H1 (cell line): ENCODE measurements at regions not wholly inside any gene's neighbourhood (a gene's known extent, or its start where the extent isn't known, plus 50 kb on each side); places are given as distances from the start of the nearest gene placed in this dataset.

Experiments used
- CTCF ChIA-PET: fragments of 300-600 bp; sonication (Branson Sonifier 250); formaldehyde crosslinking; loops from one replicate; lab custom pipeline; 2021; ENCODE audit not compliant: partially characterized antibody; lab: Charles Lee
- POLR2A ChIA-PET: fragments of 300-600 bp; sonication (Branson Sonifier 250); formaldehyde crosslinking; loops from one replicate; lab custom pipeline; 2021; ENCODE audit warnings: inconsistent platforms; ENCODE audit not compliant: partially characterized antibody; lab: Charles Lee
- DNase-seq, 2 experiments: peaks; one replicate each; pipeline versions ENCODE4 v3.0.0 to v3.0.0-alpha.2; 2010 to 2022; ENCODE audit warnings: low spot score in 2 of 2, low read depth in 1 of 2, mixed read lengths in 1 of 2
- FAIRE-seq: peaks from 2 replicates; lab custom pipeline; 2011; peaks lifted over from hg19 to GRCh38; lab: Jason Lieb, UNC
- H2AFZ ChIP-seq: 2 replicates; pipeline ENCODE4 v1.8.1; 2012; ENCODE audit warnings: low read length, inconsistent platforms
- H2AK5ac ChIP-seq: 2 replicates; pipeline ENCODE4 v1.6.1; 2013; ENCODE audit warnings: low read depth, low read length
- H2BK120ac ChIP-seq: replicated peaks from 2 replicates; pipeline ENCODE3; 2013; ENCODE audit warnings: low read depth, low read length, inconsistent platforms
- H2BK12ac ChIP-seq: 2 replicates; pipeline ENCODE4 v1.6.1; 2013; ENCODE audit warnings: low read depth, low read length
- H2BK15ac ChIP-seq: 2 replicates; pipeline ENCODE4 v1.6.1; 2013; ENCODE audit warnings: low read length
- H2BK20ac ChIP-seq: 2 replicates; pipeline ENCODE4 v1.6.1; 2013; ENCODE audit warnings: low read length
- H2BK5ac ChIP-seq: 2 replicates; pipeline ENCODE4 v1.6.1; 2013; ENCODE audit warnings: low read depth, low read length
- H3K14ac ChIP-seq: 2 replicates; pipeline ENCODE4 v1.6.1; 2013; ENCODE audit warnings: inconsistent platforms; ENCODE audit not compliant: insufficient read length
- H3K18ac ChIP-seq: 2 replicates; pipeline ENCODE4 v1.6.1; 2013; ENCODE audit warnings: low read length; ENCODE audit errors: extremely low read depth
- H3K23ac ChIP-seq: 2 replicates; pipeline ENCODE4 v1.6.1; 2013; ENCODE audit warnings: inconsistent platforms; ENCODE audit not compliant: insufficient read length
- H3K23me2 ChIP-seq: 2 replicates; pipeline ENCODE4 v1.6.1; 2013; ENCODE audit warnings: low read depth, low read length
- H3K27ac ChIP-seq: 2 replicates; pipeline ENCODE4 v1.6.1; 2011; ENCODE audit warnings: low read depth, low read length, inconsistent platforms
- H3K27me3 ChIP-seq, 4 experiments: replicated peaks in 1 of 4; 1 replicate in 1 of 4; 2 replicates in 3 of 4; pipeline versions ENCODE4 v1.6.1 to v1.8.1; 2011 to 2013; ENCODE audit warnings: low read length in 3 of 4, mild to moderate bottlenecking in 3 of 4, inconsistent platforms in 2 of 4, mixed read lengths in 2 of 4, moderate library complexity in 1 of 4; ENCODE audit not compliant: control insufficient read depth in 3 of 4, insufficient read depth in 3 of 4; ENCODE audit errors: extremely low read depth in 1 of 4
- H3K36me3 ChIP-seq, 4 experiments: 2 replicates each; pipeline versions ENCODE4 v1.6.1 to v1.8.1; 2011 to 2013; ENCODE audit warnings: mild to moderate bottlenecking in 4 of 4, low read length in 3 of 4, moderate library complexity in 2 of 4, control low read depth in 1 of 4, inconsistent platforms in 1 of 4; ENCODE audit not compliant: insufficient read depth in 4 of 4, control insufficient read depth in 2 of 4
- H3K4ac ChIP-seq: replicated peaks from 2 replicates; pipeline ENCODE3; 2013; ENCODE audit warnings: low read length, low read depth, mixed read lengths, inconsistent platforms; ENCODE audit not compliant: insufficient read length
- H3K4me1 ChIP-seq, 4 experiments: replicated peaks in 1 of 4; 1 replicate in 1 of 4; 2 replicates in 3 of 4; pipeline versions ENCODE4 v1.6.1 to v1.8.1; 2011 to 2013; ENCODE audit warnings: low read length in 3 of 4, inconsistent platforms in 2 of 4, mixed read lengths in 1 of 4; ENCODE audit not compliant: insufficient read depth in 4 of 4, control insufficient read depth in 3 of 4
- H3K4me2 ChIP-seq, 2 experiments: 2 replicates each; pipeline versions ENCODE4 v1.6.1 to v1.8.1; 2011 to 2013; ENCODE audit warnings: low read depth in 2 of 2, low read length in 2 of 2, control low read depth in 1 of 2, inconsistent platforms in 1 of 2, mild to moderate bottlenecking in 1 of 2; ENCODE audit not compliant: insufficient read depth in 1 of 2
- H3K4me3 ChIP-seq, 4 experiments: fragments of 200-600, 300-600 bp in 1 of 4; sonication (generic), shearing (Covaris generic), sonication (Bioruptor Twin) in 1 of 4; 2 replicates each; pipeline versions ENCODE4 v1.5.1 to v1.8.1; 2011 to 2016; ENCODE audit warnings: low read length in 4 of 4, low read depth in 3 of 4, control low read depth in 2 of 4, inconsistent platforms in 2 of 4, mild to moderate bottlenecking in 2 of 4, mixed read lengths in 1 of 4, moderate library complexity in 1 of 4; ENCODE audit not compliant: insufficient read depth in 2 of 4; ENCODE audit errors: extremely low read depth in 1 of 4
- H3K56ac ChIP-seq: replicated peaks from 2 replicates; pipeline ENCODE3; 2013; ENCODE audit warnings: low read depth, mild to moderate bottlenecking, mixed read lengths, low read length, inconsistent platforms; ENCODE audit not compliant: insufficient read length
- H3K79me1 ChIP-seq: 2 replicates; pipeline ENCODE4 v1.6.1; 2013; ENCODE audit warnings: low read depth, low read length, control low read depth
- H3K79me2 ChIP-seq, 2 experiments: 2 replicates each; pipeline versions ENCODE4 v1.6.1 to v1.8.1; 2012 to 2013; ENCODE audit warnings: low read length in 2 of 2, mild to moderate bottlenecking in 2 of 2, inconsistent platforms in 1 of 2; ENCODE audit not compliant: insufficient read depth in 2 of 2, control insufficient read depth in 1 of 2
- H3K9ac ChIP-seq, 4 experiments: replicated peaks in 1 of 4; 1 replicate in 1 of 4; 2 replicates in 3 of 4; pipeline versions ENCODE4 v1.6.1 to v1.8.1; 2011 to 2013; ENCODE audit warnings: low read depth in 3 of 4, low read length in 3 of 4, control low read depth in 2 of 4, mild to moderate bottlenecking in 2 of 4, moderate library complexity in 2 of 4, inconsistent platforms in 1 of 4; ENCODE audit errors: extremely low read depth in 1 of 4
- H3K9me3 ChIP-seq, 2 experiments: 2 replicates each; pipeline versions ENCODE4 v1.6.1 to v1.8.1; 2012 to 2013; ENCODE audit warnings: mild to moderate bottlenecking in 2 of 2, moderate library complexity in 2 of 2, control low read depth in 1 of 2, inconsistent platforms in 1 of 2, low read depth in 1 of 2, low read length in 1 of 2, mixed read lengths in 1 of 2; ENCODE audit not compliant: insufficient read depth in 2 of 2
- H4K20me1 ChIP-seq, 2 experiments: replicated peaks in 1 of 2; 2 replicates each; pipeline versions ENCODE3 to v1.8.1; 2011 to 2013; ENCODE audit warnings: inconsistent platforms in 2 of 2, low read length in 2 of 2, mild to moderate bottlenecking in 1 of 2; ENCODE audit not compliant: insufficient read depth in 2 of 2, control insufficient read depth in 1 of 2
- H4K5ac ChIP-seq: 2 replicates; pipeline ENCODE4 v1.6.1; 2013; ENCODE audit warnings: low read length, low read depth, mixed read lengths, inconsistent platforms; ENCODE audit not compliant: insufficient read length
- H4K8ac ChIP-seq: 2 replicates; pipeline ENCODE4 v1.8.0; 2013; ENCODE audit warnings: mild to moderate bottlenecking, moderate library complexity, low read length, inconsistent platforms; ENCODE audit not compliant: insufficient read depth; ENCODE audit errors: extremely low read depth
- H4K91ac ChIP-seq: replicated peaks from 2 replicates; pipeline ENCODE3; 2013; ENCODE audit warnings: low read length, mixed read lengths, inconsistent platforms; ENCODE audit not compliant: insufficient read length
- GABPA ChIP-seq: IDR thresholded peaks from 2 replicates; pipeline ENCODE4 v1.6.1; 2011; ENCODE audit warnings: mild to moderate bottlenecking, low read length, moderate library complexity, borderline replicate concordance; ENCODE audit not compliant: insufficient read depth
- KDM5A ChIP-seq: fragments of 200-600 bp; IDR thresholded peaks from 2 replicates; pipeline ENCODE4 v1.7.1; 2012; ENCODE audit warnings: mild to moderate bottlenecking, low read length, inconsistent platforms, mixed read lengths
- SP4 ChIP-seq: IDR thresholded peaks from 2 replicates; pipeline ENCODE4 v1.6.1; 2012; ENCODE audit warnings: low read length, inconsistent platforms
- WGBS, 2 experiments: shearing (Covaris generic) in 1 of 2; methylation state at CpG; one replicate each; pipeline versions ENCODE4 v1.1.6 to v1.1.7; 2013 to 2015; ENCODE audit warnings: low lambda C conversion rate in 2 of 2, mixed read lengths in 2 of 2, inconsistent platforms in 1 of 2, low coverage in 1 of 2, missing lambda C conversion rate in 1 of 2; ENCODE audit not compliant: insufficient replicate concordance in 2 of 2, insufficient coverage in 1 of 2, insufficient read length in 1 of 2; ENCODE audit errors: extremely low coverage in 1 of 2, missing lambda C conversion rate in 1 of 2; 5-methylcytosine and 5-hydroxymethylcytosine counted together
- TF ChIP-seq, protein P1 (sequence below): IDR thresholded peaks from 2 replicates; pipeline ENCODE4 v1.6.1; 2011; ENCODE audit warnings: low read length, improper control_type of control experiment

DNA sequence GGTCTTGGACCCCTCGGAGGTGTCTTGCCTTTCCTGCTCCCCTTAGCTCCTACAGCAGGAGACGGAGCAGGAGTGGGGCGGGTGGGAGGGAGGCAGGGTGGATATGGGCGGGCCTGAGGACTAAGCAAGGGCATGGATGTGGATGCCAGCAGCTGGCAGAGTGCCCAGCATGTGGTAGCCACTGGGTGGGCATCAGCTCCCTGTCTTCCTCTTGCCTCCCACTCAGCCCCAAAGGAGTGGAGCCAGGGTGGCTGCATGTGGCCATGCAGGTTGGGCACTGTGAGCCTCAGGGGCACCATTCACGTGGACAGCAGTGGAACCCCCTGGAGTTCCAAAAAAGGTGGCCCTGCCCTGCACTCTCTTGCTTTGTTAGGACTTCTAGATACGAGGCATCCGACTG, 90.1 kb upstream of the TBCA start:
- no peak overlapping the region for H3K14ac ChIP-seq
- no peaks in the 10 kb centered on the region for H3K4me1 ChIP-seq
- POLR2A ChIA-PET = no interaction called here
- FAIRE-seq (no peak), DNase-seq (no peak)
- no peak overlapping the region for H3K4me3 ChIP-seq
- no peak overlapping the region for H3K23ac ChIP-seq
- WGBS, 2 experiments = 91% methylated on average over 7 of the region's 7 CpGs; no CpG with 5 or more reads in 1 of the 2 experiments
- no peaks in the 10 kb centered on the region for H3K9me3 ChIP-seq
- no peak overlapping the region for H3K18ac ChIP-seq
- no peak overlapping the region for H3K4ac ChIP-seq
- H2BK5ac ChIP-seq = no peak overlapping the region
- no peak overlapping the region for H4K5ac ChIP-seq
- H2AFZ ChIP-seq = no peak overlapping the region
- no peaks in the 10 kb centered on the region for H3K36me3 ChIP-seq
- no peak overlapping the region for H4K8ac ChIP-seq
- H3K27ac ChIP-seq = no peak overlapping the region
- no peak overlapping the region for H4K91ac ChIP-seq
- H2BK15ac ChIP-seq = no peak overlapping the region
- H2BK12ac ChIP-seq = no peak overlapping the region
- no peak overlapping the region for H2AK5ac ChIP-seq
- H3K23me2 ChIP-seq = no peaks in the 10 kb centered on the region
- H3K79me2 ChIP-seq = no peaks in the 10 kb centered on the region
- no peak overlapping the region for H2BK20ac ChIP-seq
- peaks cover 0 to 3% (median under 1%) of the 10 kb centered on the region in 4 experiments; a peak in 4 of 7 replicates for H3K27me3 ChIP-seq
- H4K20me1 ChIP-seq = no peaks in the 10 kb centered on the region
- no peak overlapping the region for H3K4me2 ChIP-seq
- CTCF ChIA-PET = no interaction called here
- H3K9ac ChIP-seq = no peak overlapping the region
- TF ChIP-seq GABPA (no peak), SP4 (no peak), KDM5A (no peak)
- TF ChIP-seq, protein P1, sequence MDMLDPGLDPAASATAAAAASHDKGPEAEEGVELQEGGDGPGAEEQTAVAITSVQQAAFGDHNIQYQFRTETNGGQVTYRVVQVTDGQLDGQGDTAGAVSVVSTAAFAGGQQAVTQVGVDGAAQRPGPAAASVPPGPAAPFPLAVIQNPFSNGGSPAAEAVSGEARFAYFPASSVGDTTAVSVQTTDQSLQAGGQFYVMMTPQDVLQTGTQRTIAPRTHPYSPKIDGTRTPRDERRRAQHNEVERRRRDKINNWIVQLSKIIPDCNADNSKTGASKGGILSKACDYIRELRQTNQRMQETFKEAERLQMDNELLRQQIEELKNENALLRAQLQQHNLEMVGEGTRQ = no peak
- H3K56ac ChIP-seq = no peak overlapping the region
- no peak overlapping the region for H2BK120ac ChIP-seq
- no peaks in the 10 kb centered on the region for H3K79me1 ChIP-seq
